ENCODE measurements at regions not wholly inside any gene's neighbourhood (a gene's known extent, or its start where the extent isn't known, plus 50 kb on each side); places are given as distances from the start of the nearest gene placed in this dataset.

DNA sequence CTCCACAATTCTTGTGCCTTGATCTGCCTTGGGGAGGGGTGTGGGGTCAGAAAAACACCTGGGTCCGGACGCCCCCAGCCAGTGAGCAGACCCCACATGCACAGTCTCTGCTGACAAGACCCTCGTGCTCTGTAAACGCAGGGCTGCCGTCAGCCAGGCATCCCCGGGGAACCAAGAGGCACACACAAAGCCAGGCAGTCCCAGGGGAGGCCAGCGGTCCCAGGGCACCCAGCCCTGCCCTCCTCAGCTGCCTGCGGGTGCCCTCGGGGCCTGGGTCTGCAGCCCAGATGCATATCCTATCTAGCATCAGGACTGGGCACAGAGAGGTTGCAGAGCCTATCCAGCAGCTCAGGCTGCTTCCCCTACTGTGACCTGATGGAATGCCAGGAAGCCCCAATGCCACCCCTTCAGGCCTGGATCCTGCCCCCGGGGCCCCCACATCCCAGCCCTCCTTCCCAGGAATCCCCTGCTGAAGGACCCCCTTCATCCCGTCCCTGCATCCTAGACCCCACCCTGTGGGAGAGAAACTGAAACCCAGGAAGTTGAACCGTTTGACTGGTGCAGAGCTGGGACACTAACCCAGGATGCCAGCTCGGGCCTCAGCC lies 92.4 kb downstream of the MICALL2 start:
- TF ChIP-seq, protein P1, sequence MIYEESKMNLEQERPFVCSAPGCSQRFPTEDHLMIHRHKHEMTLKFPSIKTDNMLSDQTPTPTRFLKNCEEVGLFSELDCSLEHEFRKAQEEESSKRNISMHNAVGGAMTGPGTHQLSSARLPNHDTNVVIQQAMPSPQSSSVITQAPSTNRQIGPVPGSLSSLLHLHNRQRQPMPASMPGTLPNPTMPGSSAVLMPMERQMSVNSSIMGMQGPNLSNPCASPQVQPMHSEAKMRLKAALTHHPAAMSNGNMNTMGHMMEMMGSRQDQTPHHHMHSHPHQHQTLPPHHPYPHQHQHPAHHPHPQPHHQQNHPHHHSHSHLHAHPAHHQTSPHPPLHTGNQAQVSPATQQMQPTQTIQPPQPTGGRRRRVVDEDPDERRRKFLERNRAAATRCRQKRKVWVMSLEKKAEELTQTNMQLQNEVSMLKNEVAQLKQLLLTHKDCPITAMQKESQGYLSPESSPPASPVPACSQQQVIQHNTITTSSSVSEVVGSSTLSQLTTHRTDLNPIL (CRISPR knock-in tag; IDR thresholded peaks at IDR 0.05; ENCODE audit: low read depth), result no peak
- TF ChIP-seq ZFP3 (CRISPR knock-in tag; IDR thresholded peaks at IDR 0.05) (no peak), PATZ1 (CRISPR knock-in tag; IDR thresholded peaks at IDR 0.05; ENCODE audit: borderline replicate concordance) (no peak), TCF4 (CRISPR knock-in tag; IDR thresholded peaks at IDR 0.05; ENCODE audit: borderline replicate concordance) (no peak), ARNTL (CRISPR knock-in tag; IDR thresholded peaks at IDR 0.05; ENCODE audit: borderline replicate concordance, low read depth) (no peak), CSDC2 (CRISPR knock-in tag; IDR thresholded peaks at IDR 0.05) (no peak), ZNF8 (CRISPR knock-in tag; IDR thresholded peaks at IDR 0.05) (no peak), ISL1 (CRISPR knock-in tag; IDR thresholded peaks at IDR 0.05) (no peak), ZFP30 (CRISPR knock-in tag; IDR thresholded peaks at IDR 0.05) (no peak), ZNF70 (CRISPR knock-in tag; IDR thresholded peaks at IDR 0.05) (no peak)
- TF ChIP-seq, protein P2, sequence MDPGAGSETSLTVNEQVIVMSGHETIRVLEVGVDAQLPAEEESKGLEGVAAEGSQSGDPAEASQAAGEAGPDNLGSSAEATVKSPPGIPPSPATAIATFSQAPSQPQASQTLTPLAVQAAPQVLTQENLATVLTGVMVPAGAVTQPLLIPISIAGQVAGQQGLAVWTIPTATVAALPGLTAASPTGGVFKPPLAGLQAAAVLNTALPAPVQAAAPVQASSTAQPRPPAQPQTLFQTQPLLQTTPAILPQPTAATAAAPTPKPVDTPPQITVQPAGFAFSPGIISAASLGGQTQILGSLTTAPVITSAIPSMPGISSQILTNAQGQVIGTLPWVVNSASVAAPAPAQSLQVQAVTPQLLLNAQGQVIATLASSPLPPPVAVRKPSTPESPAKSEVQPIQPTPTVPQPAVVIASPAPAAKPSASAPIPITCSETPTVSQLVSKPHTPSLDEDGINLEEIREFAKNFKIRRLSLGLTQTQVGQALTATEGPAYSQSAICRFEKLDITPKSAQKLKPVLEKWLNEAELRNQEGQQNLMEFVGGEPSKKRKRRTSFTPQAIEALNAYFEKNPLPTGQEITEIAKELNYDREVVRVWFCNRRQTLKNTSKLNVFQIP (CRISPR knock-in tag; IDR thresholded peaks at IDR 0.05; ENCODE audit: borderline replicate concordance, low read depth), result no peak

All from SK-N-SH treated with all-trans-retinoic acid at 6 μM for 48 hours (cell line).